ENCODE measurements at regions not wholly inside any gene's neighbourhood (a gene's known extent, or its start where the extent isn't known, plus 50 kb on each side); places are given as distances from the start of the nearest gene placed in this dataset.

GRCh38 chr3:4138786-4139431, 164.3 kb upstream of the SETMAR start:
- no peak overlapping the region for H3K4me2 ChIP-seq (replicated peaks; ENCODE audit: low read depth, low read length, poor library complexity, severe bottlenecking)
- no peak overlapping the region for H2AFZ ChIP-seq (ENCODE audit: insufficient read depth, low read depth, low read length, poor library complexity, severe bottlenecking)
- no peak overlapping the region for H3K9ac ChIP-seq (ENCODE audit: low read length)
- ATAC-seq (ENCODE audit: low read depth) (no peak), DNase-seq (no peak)
- no peaks in the 10 kb centered on the region for H3K9me3 ChIP-seq (ENCODE audit: control extremely low read depth in 1 of 3, control insufficient read depth in 2 of 3, insufficient read depth in 1 of 3, low read length in 2 of 3)
- ChIA-PET CTCF (no interaction called here), POLR2A (no interaction called here)
- peaks cover 2% of the 10 kb centered on the region for H3K9me3 Mint-ChIP-seq (ENCODE audit: insufficient read depth)
- intact Hi-C loops (cut with micrococcal nuclease) = no loop called here
- no peak overlapping the region for H3K4me3 Mint-ChIP-seq
- no peak overlapping the region for H3K27ac ChIP-seq (ENCODE audit: low read length in 2 of 2)
- H3K27me3 ChIP-seq (replicated peaks in 1 of 4; ENCODE audit: control extremely low read depth in 1 of 4, control insufficient read depth in 3 of 4, insufficient read depth in 4 of 4, low read length in 3 of 4) = no peaks in the 10 kb centered on the region
- H4K20me1 ChIP-seq (ENCODE audit: control insufficient read depth, insufficient read depth, low read length, poor library complexity, severe bottlenecking) = no peaks in the 10 kb centered on the region
- no peaks in the 10 kb centered on the region for H3K27me3 Mint-ChIP-seq
- H3K4me1 ChIP-seq (ENCODE audit: control insufficient read depth in 2 of 2, insufficient read depth in 2 of 2, low read length in 2 of 2) = no peaks in the 10 kb centered on the region
- no peaks in the 10 kb centered on the region for H3K4me1 Mint-ChIP-seq
- TF ChIP-seq, protein P1, sequence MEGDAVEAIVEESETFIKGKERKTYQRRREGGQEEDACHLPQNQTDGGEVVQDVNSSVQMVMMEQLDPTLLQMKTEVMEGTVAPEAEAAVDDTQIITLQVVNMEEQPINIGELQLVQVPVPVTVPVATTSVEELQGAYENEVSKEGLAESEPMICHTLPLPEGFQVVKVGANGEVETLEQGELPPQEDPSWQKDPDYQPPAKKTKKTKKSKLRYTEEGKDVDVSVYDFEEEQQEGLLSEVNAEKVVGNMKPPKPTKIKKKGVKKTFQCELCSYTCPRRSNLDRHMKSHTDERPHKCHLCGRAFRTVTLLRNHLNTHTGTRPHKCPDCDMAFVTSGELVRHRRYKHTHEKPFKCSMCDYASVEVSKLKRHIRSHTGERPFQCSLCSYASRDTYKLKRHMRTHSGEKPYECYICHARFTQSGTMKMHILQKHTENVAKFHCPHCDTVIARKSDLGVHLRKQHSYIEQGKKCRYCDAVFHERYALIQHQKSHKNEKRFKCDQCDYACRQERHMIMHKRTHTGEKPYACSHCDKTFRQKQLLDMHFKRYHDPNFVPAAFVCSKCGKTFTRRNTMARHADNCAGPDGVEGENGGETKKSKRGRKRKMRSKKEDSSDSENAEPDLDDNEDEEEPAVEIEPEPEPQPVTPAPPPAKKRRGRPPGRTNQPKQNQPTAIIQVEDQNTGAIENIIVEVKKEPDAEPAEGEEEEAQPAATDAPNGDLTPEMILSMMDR (IDR thresholded peaks at IDR 0.05) = no peak
- TF ChIP-seq EZH2 (IDR thresholded peaks at IDR 0.05; ENCODE audit: borderline replicate concordance, insufficient read depth, low read depth, low read length, poor library complexity, severe bottlenecking) = no peak
- no peaks in the 10 kb centered on the region for H3K79me2 ChIP-seq (ENCODE audit: control insufficient read depth, insufficient read depth, low read length)
- no CpG with 5 or more reads among the region's 4 CpGs for WGBS (ENCODE audit: insufficient coverage)
- no peak overlapping the region for H3K27ac Mint-ChIP-seq
- no peaks in the 10 kb centered on the region for H3K36me3 ChIP-seq (replicated peaks in 1 of 2; ENCODE audit: control extremely low read depth in 1 of 2, control insufficient read depth in 1 of 2, extremely low read depth in 1 of 2, insufficient read depth in 2 of 2, low read length in 1 of 2)
- no peak overlapping the region for H3K4me3 ChIP-seq (ENCODE audit: control extremely low read depth in 1 of 5, extremely low read depth in 1 of 5, insufficient read depth in 1 of 5, low read depth in 2 of 5, low read length in 4 of 5)

GRCh38 chr3:4139462-4140140, 163.6 kb upstream of the SETMAR start:
- Histone ChIP-seq H3K4me1 (ENCODE audit: control insufficient read depth in 2 of 2, insufficient read depth in 2 of 2, low read length in 2 of 2) (no peaks in the 10 kb centered on the region), H3K4me2 (replicated peaks; ENCODE audit: low read depth, low read length, poor library complexity, severe bottlenecking) (no peak overlapping the region), H2AFZ (ENCODE audit: insufficient read depth, low read depth, low read length, poor library complexity, severe bottlenecking) (no peak overlapping the region), H3K27me3 (replicated peaks in 1 of 4; ENCODE audit: control extremely low read depth in 1 of 4, control insufficient read depth in 3 of 4, insufficient read depth in 4 of 4, low read length in 3 of 4) (no peaks in the 10 kb centered on the region), H3K27ac (ENCODE audit: low read length in 2 of 2) (no peak overlapping the region), H3K79me2 (ENCODE audit: control insufficient read depth, insufficient read depth, low read length) (no peaks in the 10 kb centered on the region), H4K20me1 (ENCODE audit: control insufficient read depth, insufficient read depth, low read length, poor library complexity, severe bottlenecking) (no peaks in the 10 kb centered on the region), H3K4me3 (ENCODE audit: control extremely low read depth in 1 of 5, extremely low read depth in 1 of 5, insufficient read depth in 1 of 5, low read depth in 2 of 5, low read length in 4 of 5) (no peak overlapping the region), H3K9ac (ENCODE audit: low read length) (no peak overlapping the region), H3K36me3 (replicated peaks in 1 of 2; ENCODE audit: control extremely low read depth in 1 of 2, control insufficient read depth in 1 of 2, extremely low read depth in 1 of 2, insufficient read depth in 2 of 2, low read length in 1 of 2) (no peaks in the 10 kb centered on the region), H3K9me3 (ENCODE audit: control extremely low read depth in 1 of 3, control insufficient read depth in 2 of 3, insufficient read depth in 1 of 3, low read length in 2 of 3) (no peaks in the 10 kb centered on the region)
- POLR2A ChIA-PET = no interaction called here
- Mint-ChIP-seq H3K4me1 (no peaks in the 10 kb centered on the region), H3K9me3 (ENCODE audit: insufficient read depth) (no peaks in the 10 kb centered on the region), H3K27ac (no peak overlapping the region), H3K27me3 (no peaks in the 10 kb centered on the region), H3K4me3 (no peak overlapping the region)
- WGBS (ENCODE audit: insufficient coverage) = no CpG with 5 or more reads among the region's 3 CpGs
- CTCF ChIA-PET = no interaction called here
- no peak for TF ChIP-seq EZH2 (IDR thresholded peaks at IDR 0.05; ENCODE audit: borderline replicate concordance, insufficient read depth, low read depth, low read length, poor library complexity, severe bottlenecking)
- TF ChIP-seq, protein P1 (IDR thresholded peaks at IDR 0.05) = no peak
- ATAC-seq (ENCODE audit: low read depth) = no peak
- intact Hi-C loops (cut with micrococcal nuclease) = no loop called here
- no peak for DNase-seq

All from B cell (primary cell).